Mesenchymal stem cell (in vitro differentiated cells and primary cell): ENCODE measurements at regions not wholly inside any gene's neighbourhood (a gene's known extent, or its start where the extent isn't known, plus 50 kb on each side); places are given as distances from the start of the nearest gene placed in this dataset.
"Not testable (repeated sequence)": the region's sequence is repeated elsewhere in the genome, so short reads cannot be mapped to it uniquely, and the experiment has no call there.

ENCODE experiments used
- DNase-seq: peaks from one replicate; pipeline ENCODE4 v3.0.0-alpha.2; 2013
- H2AFZ ChIP-seq: one replicate; pipeline ENCODE4 v1.6.1; 2013; ENCODE audit warnings: low read depth, mild to moderate bottlenecking, control low read depth, inconsistent platforms, low read length, moderate library complexity
- H2AK5ac ChIP-seq: 2 replicates; pipeline ENCODE4 v1.6.1; 2013; ENCODE audit warnings: low read length, moderate library complexity, mild to moderate bottlenecking, inconsistent platforms; ENCODE audit not compliant: severe bottlenecking
- H2BK120ac ChIP-seq: one replicate; pipeline ENCODE4 v1.6.1; 2013; ENCODE audit warnings: low read depth, mild to moderate bottlenecking, inconsistent platforms, low read length, moderate library complexity
- H2BK12ac ChIP-seq, 2 experiments: one replicate each; pipeline ENCODE4 v1.6.1; 2013; ENCODE audit warnings: inconsistent platforms in 2 of 2, low read length in 2 of 2, mild to moderate bottlenecking in 2 of 2, moderate library complexity in 2 of 2, control low read depth in 1 of 2
- H2BK15ac ChIP-seq: one replicate; pipeline ENCODE4 v1.6.1; 2013; ENCODE audit warnings: mild to moderate bottlenecking, low read depth, inconsistent platforms; ENCODE audit not compliant: poor library complexity, severe bottlenecking
- H2BK5ac ChIP-seq: 2 replicates; pipeline ENCODE4 v1.6.1; 2013; ENCODE audit warnings: low read depth, mild to moderate bottlenecking, low read length, control low read depth, inconsistent platforms; ENCODE audit not compliant: poor library complexity, severe bottlenecking
- H3K14ac ChIP-seq, 2 experiments: one replicate each; pipeline ENCODE4 v1.6.1; 2013; ENCODE audit warnings: inconsistent platforms in 2 of 2, low read length in 2 of 2, control low read depth in 1 of 2, mild to moderate bottlenecking in 1 of 2, moderate library complexity in 1 of 2
- H3K18ac ChIP-seq, 2 experiments: one replicate each; pipeline ENCODE4 v1.6.1; 2013; ENCODE audit warnings: inconsistent platforms in 2 of 2, low read length in 2 of 2, control low read depth in 1 of 2, low read depth in 1 of 2, mild to moderate bottlenecking in 1 of 2
- H3K23ac ChIP-seq, 2 experiments: one replicate each; pipeline ENCODE4 v1.6.1; 2013; ENCODE audit warnings: inconsistent platforms in 2 of 2, low read length in 2 of 2, mild to moderate bottlenecking in 2 of 2, moderate library complexity in 2 of 2, control low read depth in 1 of 2
- H3K27ac ChIP-seq: 2 replicates; pipeline ENCODE4 v1.5.1; 2013; ENCODE audit warnings: mild to moderate bottlenecking, moderate library complexity, low read length, control low read depth, inconsistent platforms; ENCODE audit not compliant: poor library complexity, severe bottlenecking
- H3K27me3 ChIP-seq, 2 experiments: 2 replicates each; pipeline versions ENCODE4 v1.6.1 to v1.7.0; 2013; ENCODE audit warnings: low read length in 2 of 2, mild to moderate bottlenecking in 2 of 2, moderate library complexity in 2 of 2, control low read depth in 1 of 2, inconsistent platforms in 1 of 2; ENCODE audit not compliant: control insufficient read depth in 1 of 2, insufficient read depth in 1 of 2
- H3K36me3 ChIP-seq, 2 experiments: 2 replicates each; pipeline versions ENCODE4 v1.6.1 to v1.7.0; 2013; ENCODE audit warnings: low read length in 2 of 2, control low read depth in 1 of 2, inconsistent platforms in 1 of 2, low read depth in 1 of 2, mild to moderate bottlenecking in 1 of 2; ENCODE audit not compliant: insufficient read depth in 2 of 2, control insufficient read depth in 1 of 2
- H3K4ac ChIP-seq, 2 experiments: one replicate each; pipeline ENCODE4 v1.6.1; 2013; ENCODE audit warnings: inconsistent platforms in 2 of 2, low read length in 2 of 2, mild to moderate bottlenecking in 2 of 2, moderate library complexity in 2 of 2, control low read depth in 1 of 2, low read depth in 1 of 2
- H3K4me1 ChIP-seq: 2 replicates; pipeline ENCODE4 v1.6.1; 2013; ENCODE audit warnings: low read depth, low read length, control low read depth; ENCODE audit not compliant: control insufficient read depth, insufficient read depth
- H3K4me2 ChIP-seq: 2 replicates; pipeline ENCODE4 v1.6.1; 2013; ENCODE audit warnings: low read length, mild to moderate bottlenecking, inconsistent platforms; ENCODE audit not compliant: poor library complexity, severe bottlenecking
- H3K4me3 ChIP-seq, 2 experiments: 2 replicates each; pipeline versions ENCODE4 v1.5.1 to v1.7.0; 2013; ENCODE audit warnings: low read length in 2 of 2, mild to moderate bottlenecking in 2 of 2, control low read depth in 1 of 2, low read depth in 1 of 2; ENCODE audit not compliant: insufficient read depth in 1 of 2
- H3K79me1 ChIP-seq: replicated peaks from 2 replicates; pipeline ENCODE4 v1.6.1; 2013; ENCODE audit warnings: mild to moderate bottlenecking, control low read depth, low read length, inconsistent platforms; ENCODE audit not compliant: poor library complexity, severe bottlenecking
- H3K9ac ChIP-seq: 2 replicates; pipeline ENCODE4 v1.7.0; 2013; ENCODE audit warnings: mild to moderate bottlenecking, low read length, moderate library complexity
- H3K9me3 ChIP-seq: 2 replicates; pipeline ENCODE4 v1.7.0; 2013; ENCODE audit warnings: mild to moderate bottlenecking, low read length; ENCODE audit not compliant: control insufficient read depth
- H4K8ac ChIP-seq: one replicate; pipeline ENCODE4 v1.6.1; 2013; ENCODE audit warnings: inconsistent platforms, mild to moderate bottlenecking, low read length, moderate library complexity
- H4K91ac ChIP-seq: one replicate; pipeline ENCODE4 v1.6.1; 2013; ENCODE audit warnings: mild to moderate bottlenecking, low read length, inconsistent platforms
- WGBS: methylation state at CpG from one replicate; pipeline ENCODE4 v1.1.7; 2013; ENCODE audit warnings: mixed read lengths; 5-methylcytosine and 5-hydroxymethylcytosine counted together

DNA sequence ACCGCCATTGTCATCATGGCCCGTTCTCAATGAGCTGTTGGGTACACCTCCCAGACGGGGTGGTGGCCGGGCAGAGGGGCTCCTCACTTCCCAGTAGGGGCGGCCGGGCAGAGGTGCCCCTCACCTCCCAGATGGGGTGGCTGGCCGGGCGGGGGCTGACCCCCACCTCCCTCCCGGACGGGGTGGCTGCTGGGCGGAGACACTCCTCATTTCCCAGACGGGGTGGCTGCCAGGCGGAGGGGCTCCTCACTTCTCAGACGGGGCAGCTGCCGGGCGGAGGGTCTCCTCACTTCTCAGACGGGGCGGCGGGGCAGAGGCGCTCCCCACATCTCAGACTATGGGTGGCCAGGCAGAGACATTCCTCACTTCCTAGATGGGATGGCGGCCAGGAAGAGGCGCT lies 505.1 kb downstream of the LRRC70 start:
- not testable (repeated sequence) for H3K27ac ChIP-seq, H2BK5ac ChIP-seq, H2AK5ac ChIP-seq, H3K23ac ChIP-seq, H3K36me3 ChIP-seq, H2BK12ac ChIP-seq, H3K4me1 ChIP-seq, H3K27me3 ChIP-seq, H3K4me3 ChIP-seq, H3K9ac ChIP-seq, H4K8ac ChIP-seq, H2AFZ ChIP-seq, H3K4me2 ChIP-seq, H3K14ac ChIP-seq, H3K4ac ChIP-seq, H3K18ac ChIP-seq, H3K9me3 ChIP-seq, H4K91ac ChIP-seq, H3K79me1 ChIP-seq, DNase-seq, H2BK15ac ChIP-seq, H2BK120ac ChIP-seq
- WGBS, result 97% methylated on average over 15 of the region's 22 CpGs

- Histone ChIP-seq H3K79me1 (no peaks in the 10 kb centered on the region), H3K36me3 (no peaks in the 10 kb centered on the region), H2BK5ac (no peak overlapping the region), H2BK15ac (no peak overlapping the region), H2AFZ (no peak overlapping the region), H3K23ac (no peak overlapping the region), H4K8ac (no peak overlapping the region), H2BK12ac (no peak overlapping the region), H3K14ac (no peak overlapping the region), H3K27me3 (no peaks in the 10 kb centered on the region), H4K91ac (no peak overlapping the region), H2AK5ac (no peak overlapping the region), H3K4me3 (no peak overlapping the region), H2BK120ac (no peak overlapping the region), H3K9me3 (no peaks in the 10 kb centered on the region), H3K4me2 (no peak overlapping the region), H3K4ac (no peak overlapping the region), H3K27ac (no peak overlapping the region), H3K4me1 (no peaks in the 10 kb centered on the region), H3K18ac (no peak overlapping the region), H3K9ac (no peak overlapping the region)
- DNase-seq, result no peak
Measured at GRCh38 chr5:63081402-63081801, 502.8 kb downstream of the LRRC70 start.

DNA sequence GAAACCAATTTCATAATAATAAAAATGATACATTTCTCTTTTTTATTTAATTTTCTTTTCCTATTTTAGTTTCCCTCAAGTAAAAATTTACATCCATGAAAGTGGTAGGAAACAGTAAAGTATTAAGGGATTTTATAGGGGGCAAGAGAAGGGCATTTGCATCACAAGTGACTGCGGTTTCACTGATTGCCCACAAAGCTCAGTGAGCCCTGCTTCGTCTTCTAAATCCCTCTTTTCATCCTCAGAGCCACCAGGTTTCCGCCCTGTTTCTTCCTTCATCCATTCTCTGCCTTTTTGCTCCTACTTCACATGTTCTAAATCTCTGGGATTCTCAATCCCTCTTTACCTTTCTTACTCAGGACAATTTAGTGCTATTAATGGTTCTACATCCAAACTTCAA lies 491.4 kb downstream of the LRRC70 start:
- no peaks in the 10 kb centered on the region for H3K9me3 ChIP-seq
- 64% methylated on average over 3 of the region's 3 CpGs for WGBS
- H3K27ac ChIP-seq, result no peak overlapping the region
- no peak for DNase-seq
- H3K14ac ChIP-seq, result no peak overlapping the region
- H2BK15ac ChIP-seq, result no peak overlapping the region
- no peak overlapping the region for H3K9ac ChIP-seq
- no peak overlapping the region for H3K4ac ChIP-seq
- no peak overlapping the region for H2BK120ac ChIP-seq
- H2AK5ac ChIP-seq, result no peak overlapping the region
- H2BK5ac ChIP-seq, result no peak overlapping the region
- no peak overlapping the region for H2AFZ ChIP-seq
- no peak overlapping the region for H2BK12ac ChIP-seq
- no peak overlapping the region for H4K8ac ChIP-seq
- no peak overlapping the region for H3K4me3 ChIP-seq
- H3K23ac ChIP-seq, result no peak overlapping the region
- H3K27me3 ChIP-seq, result no peaks in the 10 kb centered on the region
- H3K4me2 ChIP-seq, result no peak overlapping the region
- H3K18ac ChIP-seq, result no peak overlapping the region
- H4K91ac ChIP-seq, result no peak overlapping the region
- H3K4me1 ChIP-seq, result no peaks in the 10 kb centered on the region
- H3K36me3 ChIP-seq, result no peaks in the 10 kb centered on the region
- H3K79me1 ChIP-seq, result no peaks in the 10 kb centered on the region

DNA sequence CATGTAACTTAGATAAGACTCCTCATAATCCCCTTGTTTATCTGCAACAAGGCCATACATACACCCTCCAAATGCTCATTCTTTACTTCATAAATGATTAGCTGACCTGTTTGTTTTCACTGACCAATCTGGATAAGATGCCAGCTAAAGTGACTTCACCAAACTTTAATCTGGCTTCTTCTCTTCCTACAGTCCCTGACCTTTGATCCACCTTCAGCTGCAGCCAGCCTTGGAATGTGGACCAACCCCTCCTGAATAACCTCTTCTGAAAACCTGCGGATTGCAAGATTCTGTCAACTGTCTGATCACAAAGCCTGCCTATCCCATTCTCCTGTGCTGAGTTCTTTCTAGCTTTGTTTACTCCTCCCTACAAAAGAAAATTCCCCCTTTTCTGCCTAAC lies 476.8 kb downstream of the LRRC70 start:
- Histone ChIP-seq H3K14ac (no peak overlapping the region), H2AK5ac (no peak overlapping the region), H3K4me2 (no peak overlapping the region), H3K4me3 (no peak overlapping the region), H3K27ac (no peak overlapping the region), H2BK120ac (no peak overlapping the region), H2BK5ac (no peak overlapping the region), H3K9me3 (no peaks in the 10 kb centered on the region), H3K4me1 (peaks cover 1% of the 10 kb centered on the region), H2BK12ac (no peak overlapping the region), H3K79me1 (no peaks in the 10 kb centered on the region), H4K8ac (no peak overlapping the region), H3K18ac (no peak overlapping the region), H2AFZ (no peak overlapping the region), H3K23ac (no peak overlapping the region), H3K27me3 (no peaks in the 10 kb centered on the region), H3K36me3 (no peaks in the 10 kb centered on the region), H2BK15ac (no peak overlapping the region), H3K4ac (no peak overlapping the region), H3K9ac (no peak overlapping the region), H4K91ac (no peak overlapping the region)
- WGBS, result 84% methylated on average over 1 of the region's 1 CpG
- no peak for DNase-seq
